Progenitor cell of endocrine pancreas (in vitro differentiated cells): ENCODE measurements at regions not wholly inside any gene's neighbourhood (a gene's known extent, or its start where the extent isn't known, plus 50 kb on each side); places are given as distances from the start of the nearest gene placed in this dataset.

Experiments
- DNase-seq: peaks from one replicate; pipeline ENCODE4 v3.0.0; 2021; ENCODE audit warnings: low spot score; ENCODE audit not compliant: unreplicated experiment
- H3K27ac Mint-ChIP-seq: 2 replicates; pipeline ENCODE4 v1.8.0; 2021; ENCODE audit warnings: mild to moderate bottlenecking, moderate library complexity, mixed read lengths
- H3K27me3 Mint-ChIP-seq: 2 replicates; pipeline ENCODE4 v1.8.0; 2021; ENCODE audit warnings: mixed read lengths
- H3K36me3 Mint-ChIP-seq: 2 replicates; pipeline ENCODE4 v1.8.0; 2022; ENCODE audit warnings: mixed read lengths; ENCODE audit not compliant: insufficient read depth
- H3K4me1 Mint-ChIP-seq: 2 replicates; pipeline ENCODE4 v1.8.0; 2021; ENCODE audit warnings: low read depth, mixed read lengths
- H3K4me3 Mint-ChIP-seq: 2 replicates; pipeline ENCODE4 v1.8.0; 2021; ENCODE audit warnings: low read depth, mild to moderate bottlenecking, moderate library complexity, mixed read lengths
- H3K9me3 Mint-ChIP-seq: 2 replicates; pipeline ENCODE4 v1.8.0; 2021; ENCODE audit warnings: low read depth, mixed read lengths
- TF ChIP-seq, protein P1 (sequence below): fragments of 200-600 bp; sonication (generic); IDR thresholded peaks from one replicate; pipeline ENCODE4 v1.5.0; 2021; ENCODE audit warnings: antibody characterized with exemption, mild to moderate bottlenecking; ENCODE audit not compliant: unreplicated experiment

DNA sequence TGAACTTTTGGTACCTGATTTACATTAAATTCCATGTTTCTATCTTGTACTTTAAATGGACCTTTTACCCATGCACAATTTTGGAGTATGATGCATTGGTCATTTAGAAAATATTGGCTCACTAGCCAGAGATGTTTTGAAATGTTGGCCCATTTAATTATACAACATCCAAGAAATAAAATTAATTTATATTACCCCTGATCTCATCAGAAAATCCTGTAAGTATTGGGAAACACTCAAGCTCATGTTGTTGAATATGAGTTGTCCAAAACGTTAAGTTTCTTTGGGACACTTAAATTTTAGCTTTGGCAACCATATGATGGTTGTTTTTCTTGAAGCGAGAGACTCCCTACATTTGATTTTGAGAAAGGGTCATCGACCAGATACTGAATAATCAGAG lies 492.7 kb downstream of the RPS24 start:
- peaks cover 2% of the 10 kb centered on the region for H3K27me3 Mint-ChIP-seq
- H3K4me1 Mint-ChIP-seq, result peaks cover 38% of the 10 kb centered on the region
- H3K9me3 Mint-ChIP-seq, result peaks cover 4% of the 10 kb centered on the region
- H3K27ac Mint-ChIP-seq, result no peak overlapping the region
- no peak for DNase-seq
- TF ChIP-seq, protein P1, sequence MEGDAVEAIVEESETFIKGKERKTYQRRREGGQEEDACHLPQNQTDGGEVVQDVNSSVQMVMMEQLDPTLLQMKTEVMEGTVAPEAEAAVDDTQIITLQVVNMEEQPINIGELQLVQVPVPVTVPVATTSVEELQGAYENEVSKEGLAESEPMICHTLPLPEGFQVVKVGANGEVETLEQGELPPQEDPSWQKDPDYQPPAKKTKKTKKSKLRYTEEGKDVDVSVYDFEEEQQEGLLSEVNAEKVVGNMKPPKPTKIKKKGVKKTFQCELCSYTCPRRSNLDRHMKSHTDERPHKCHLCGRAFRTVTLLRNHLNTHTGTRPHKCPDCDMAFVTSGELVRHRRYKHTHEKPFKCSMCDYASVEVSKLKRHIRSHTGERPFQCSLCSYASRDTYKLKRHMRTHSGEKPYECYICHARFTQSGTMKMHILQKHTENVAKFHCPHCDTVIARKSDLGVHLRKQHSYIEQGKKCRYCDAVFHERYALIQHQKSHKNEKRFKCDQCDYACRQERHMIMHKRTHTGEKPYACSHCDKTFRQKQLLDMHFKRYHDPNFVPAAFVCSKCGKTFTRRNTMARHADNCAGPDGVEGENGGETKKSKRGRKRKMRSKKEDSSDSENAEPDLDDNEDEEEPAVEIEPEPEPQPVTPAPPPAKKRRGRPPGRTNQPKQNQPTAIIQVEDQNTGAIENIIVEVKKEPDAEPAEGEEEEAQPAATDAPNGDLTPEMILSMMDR, result no peak
- peaks cover 1% of the 10 kb centered on the region for H3K36me3 Mint-ChIP-seq
- no peak overlapping the region for H3K4me3 Mint-ChIP-seq

DNA sequence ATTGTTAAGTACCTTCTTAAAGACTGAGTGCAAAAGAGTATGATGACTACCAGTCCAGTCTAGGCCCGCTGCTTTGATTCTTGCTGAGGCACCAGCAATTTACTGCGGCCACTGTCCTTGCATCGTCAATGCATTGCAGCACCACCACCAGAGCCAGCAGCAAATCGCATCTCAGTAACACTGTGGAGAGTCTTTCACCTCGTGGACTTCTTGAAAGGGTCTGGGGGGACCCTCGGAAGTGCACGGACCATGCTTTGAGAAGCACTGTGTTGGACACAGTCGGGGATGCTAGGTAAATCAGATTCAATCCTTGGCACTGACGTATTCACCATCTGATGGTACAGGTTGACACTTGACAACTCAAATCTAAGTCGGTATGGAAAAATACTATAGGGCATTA lies 493.6 kb downstream of the RPS24 start:
- Mint-ChIP-seq H3K27ac (no peak overlapping the region), H3K36me3 (peaks cover 1% of the 10 kb centered on the region), H3K4me1 (peaks cover 34% of the 10 kb centered on the region), H3K27me3 (peaks cover 2% of the 10 kb centered on the region), H3K4me3 (no peak overlapping the region), H3K9me3 (peaks cover 4% of the 10 kb centered on the region)
- TF ChIP-seq, protein P1, result no peak
- DNase-seq, result no peak

DNA sequence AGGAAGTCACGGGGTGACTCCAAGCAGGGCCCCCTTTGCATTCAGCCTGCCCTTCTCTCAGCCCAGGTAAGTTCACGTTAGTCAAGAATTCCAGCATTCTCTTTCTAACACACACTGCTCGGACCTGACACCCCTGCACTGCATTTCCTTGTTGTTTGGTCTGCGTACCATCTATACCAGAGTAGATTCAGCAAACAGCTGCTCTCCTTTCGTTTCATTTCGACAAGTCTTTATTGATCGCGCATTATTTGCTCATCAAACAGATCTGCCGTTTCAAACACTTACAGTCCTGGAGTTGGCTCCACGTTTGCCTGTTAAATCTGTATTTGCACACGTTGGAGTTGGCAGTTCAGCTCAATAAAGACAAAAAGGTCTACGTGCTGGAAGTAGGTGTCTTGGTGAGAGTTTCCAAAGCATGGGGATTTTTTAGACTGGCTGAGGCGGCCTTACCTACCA lies 495.1 kb downstream of the RPS24 start:
- Mint-ChIP-seq H3K4me1 (peaks cover 32% of the 10 kb centered on the region), H3K27me3 (peaks cover 5% of the 10 kb centered on the region), H3K27ac (peak overlapping the region; percentile 80), H3K36me3 (peaks cover 1% of the 10 kb centered on the region), H3K4me3 (peak overlapping the region; percentile 33), H3K9me3 (peaks cover 4% of the 10 kb centered on the region)
- peak; percentile 20 for DNase-seq
- TF ChIP-seq, protein P1, result no peak

DNA sequence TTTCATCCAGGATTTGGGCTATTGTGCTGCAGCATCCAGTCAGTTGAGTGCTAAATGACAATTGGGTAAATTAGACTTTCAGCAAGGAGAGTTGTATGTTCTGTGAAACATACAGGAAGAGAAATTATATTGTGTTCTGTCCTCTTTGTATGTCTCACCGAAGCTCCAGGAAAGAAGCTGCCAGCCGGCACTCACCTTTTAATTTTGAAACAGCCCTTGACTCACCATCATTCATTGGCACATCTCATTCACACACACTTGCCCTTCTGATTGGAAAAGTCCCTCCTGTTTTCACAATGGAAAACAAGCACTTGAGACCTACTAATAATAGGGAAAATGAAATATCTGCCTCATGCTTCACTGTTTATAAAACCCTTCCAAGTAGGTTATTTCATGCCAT lies 495.6 kb downstream of the RPS24 start:
- Mint-ChIP-seq H3K27ac (no peak overlapping the region), H3K4me3 (no peak overlapping the region), H3K36me3 (peaks cover 1% of the 10 kb centered on the region), H3K27me3 (peaks cover 5% of the 10 kb centered on the region), H3K4me1 (peaks cover 32% of the 10 kb centered on the region), H3K9me3 (peaks cover 4% of the 10 kb centered on the region)
- TF ChIP-seq, protein P1, result no peak
- no peak for DNase-seq

DNA sequence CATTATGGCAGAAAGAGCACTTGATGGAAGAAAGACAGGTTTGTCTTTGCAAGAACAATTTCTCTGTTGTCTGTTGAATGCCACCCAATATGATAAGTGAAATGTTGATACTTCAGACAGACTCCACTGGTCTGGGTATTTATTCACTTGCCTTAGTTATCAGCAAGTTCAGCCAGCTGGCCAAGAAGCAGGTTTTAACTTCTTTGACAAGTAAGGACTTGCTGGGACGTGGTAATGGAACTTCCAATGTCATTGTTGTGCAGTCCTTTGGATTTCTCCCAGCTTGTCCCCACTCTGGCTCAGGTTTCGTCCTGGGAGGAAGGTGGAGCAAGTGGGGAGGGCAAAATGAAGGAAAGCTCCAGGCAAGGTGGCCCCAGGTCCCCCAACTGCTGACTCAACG lies 497.4 kb downstream of the RPS24 start:
- DNase-seq, result no peak
- H3K4me3 Mint-ChIP-seq, result no peak overlapping the region
- no peaks in the 10 kb centered on the region for H3K36me3 Mint-ChIP-seq
- TF ChIP-seq, protein P1, result no peak
- H3K27me3 Mint-ChIP-seq, result peaks cover 3% of the 10 kb centered on the region
- no peaks in the 10 kb centered on the region for H3K9me3 Mint-ChIP-seq
- H3K27ac Mint-ChIP-seq, result no peak overlapping the region
- H3K4me1 Mint-ChIP-seq, result peaks cover 32% of the 10 kb centered on the region
